ENCODE measurements at regions not wholly inside any gene's neighbourhood (a gene's known extent, or its start where the extent isn't known, plus 50 kb on each side); places are given as distances from the start of the nearest gene placed in this dataset.

DNA sequence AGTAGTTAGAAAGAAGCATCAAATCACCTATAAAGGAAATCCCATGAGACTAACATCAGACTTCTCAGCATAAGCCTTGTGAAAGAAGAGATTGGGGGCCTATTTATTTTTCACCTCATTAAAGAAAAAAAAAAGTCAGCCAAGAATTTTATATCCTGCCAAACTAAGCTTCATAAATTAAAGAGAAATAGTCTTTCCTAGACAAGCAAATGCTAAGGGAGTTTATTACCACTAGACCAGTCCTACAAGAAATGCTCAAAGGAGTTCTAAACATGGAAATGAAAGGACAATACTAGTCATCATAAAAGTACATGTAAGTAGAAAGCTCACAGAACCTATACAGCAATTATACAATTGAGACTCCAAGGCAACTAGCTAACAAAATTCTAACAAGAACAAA, 96.5 kb upstream of the OLIG3 start:
- Histone ChIP-seq H3K9me1 (ENCODE audit: insufficient read depth, low read length) (no peaks in the 10 kb centered on the region), H4K20me1 (ENCODE audit: insufficient read depth, low read length) (no peaks in the 10 kb centered on the region), H2AFZ (replicated peaks; ENCODE audit: low read length, poor library complexity) (no peak overlapping the region), H4K91ac (ENCODE audit: insufficient read depth, low read depth, low read length) (no peak overlapping the region), H4K8ac (ENCODE audit: low read depth in 2 of 2, low read length in 2 of 2) (no peak overlapping the region), H2BK5ac (ENCODE audit: low read depth, low read length, poor library complexity, severe bottlenecking) (no peak overlapping the region), H2BK20ac (ENCODE audit: low read depth, low read length) (no peak overlapping the region), H3K4me2 (ENCODE audit: low read depth, low read length) (no peak overlapping the region), H2AK9ac (replicated peaks; ENCODE audit: low read depth, low read length, poor library complexity) (no peak overlapping the region), H3K56ac (ENCODE audit: extremely low read depth, insufficient read depth, low read length) (no peak overlapping the region), H3K36me3 (ENCODE audit: control insufficient read depth, insufficient read depth, low read length) (no peaks in the 10 kb centered on the region), H3K14ac (replicated peaks; ENCODE audit: low read depth, low read length) (no peak overlapping the region), H3K9me3 (ENCODE audit: control insufficient read depth, insufficient read depth, low read length) (no peaks in the 10 kb centered on the region), H3K23ac (ENCODE audit: low read depth, low read length) (no peak overlapping the region), H3K4me1 (ENCODE audit: control insufficient read depth, insufficient read depth, low read length) (no peaks in the 10 kb centered on the region), H2BK120ac (ENCODE audit: low read depth, low read length) (no peak overlapping the region), H3K79me1 (ENCODE audit: low read depth in 1 of 2, low read length in 2 of 2) (no peaks in the 10 kb centered on the region), H2BK15ac (ENCODE audit: low read depth, low read length) (no peak overlapping the region), H3K4me3 (ENCODE audit: insufficient read depth, low read depth, low read length) (no peak overlapping the region), H3K9ac (ENCODE audit: low read depth, low read length) (no peak overlapping the region), H3K4ac (ENCODE audit: low read depth, low read length) (no peak overlapping the region), H4K5ac (ENCODE audit: low read depth, low read length) (no peak overlapping the region), H2AK5ac (ENCODE audit: low read depth, low read length) (no peak overlapping the region), H3K18ac (ENCODE audit: low read depth, low read length) (no peak overlapping the region), H3K27ac (ENCODE audit: insufficient read depth, low read length) (no peak overlapping the region), H3K27me3 (ENCODE audit: control insufficient read depth, insufficient read depth, low read length) (no peaks in the 10 kb centered on the region)
- BruUV-seq (replicated peaks), result no TSS peak
- intact Hi-C loops (cut with micrococcal nuclease) (no loop called here), in situ Hi-C loops (cut with MboI; ENCODE audit: low sequenced_read_pairs) (no loop called here), dilution Hi-C loops (cut with HindIII; ENCODE audit: low sequenced_read_pairs, unreplicated experiment) (no loop called here)
- POLR2A ChIA-PET (ENCODE audit: unreplicated experiment), result no interaction called here
- DNase-seq (no peak), ATAC-seq (ENCODE audit: low read depth) (no peak)
- TF ChIP-seq FOS (IDR thresholded peaks at IDR 0.05; ENCODE audit: low read depth, low read length) (no peak), BHLHE40 (IDR thresholded peaks at IDR 0.05; ENCODE audit: low read depth, low read length) (no peak), MXI1 (IDR thresholded peaks at IDR 0.05; ENCODE audit: borderline replicate concordance, low read depth, low read length) (no peak), RFX5 (IDR thresholded peaks at IDR 0.05; ENCODE audit: low read depth, low read length) (no peak)
- CTCF ChIA-PET, result interaction anchor here (1.3 kb wide), 1 partner anchor 14 kb away, joined by 5 read pairs; no protein-coding TSS in a partner anchor
